ENCODE measurements at regions not wholly inside any gene's neighbourhood (a gene's known extent, or its start where the extent isn't known, plus 50 kb on each side); places are given as distances from the start of the nearest gene placed in this dataset.

DNA sequence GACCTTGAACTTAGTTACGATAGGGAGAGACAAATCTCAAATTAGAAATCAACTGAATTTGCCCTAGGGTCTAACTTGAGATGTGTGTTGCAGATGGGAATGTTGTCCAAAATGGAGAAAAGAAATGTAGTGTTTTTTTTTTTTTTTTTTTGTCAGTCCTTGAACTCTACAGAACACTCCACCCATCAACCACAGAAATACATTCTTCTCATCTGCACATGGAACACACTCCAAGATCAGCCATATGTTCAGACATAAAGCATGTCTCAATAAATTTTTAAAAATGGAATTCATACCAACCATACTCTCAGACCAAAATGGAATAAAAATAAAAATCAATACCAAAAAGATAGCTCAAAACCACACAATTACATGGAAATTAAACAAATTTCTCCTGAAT, 526.5 kb downstream of the FBXO15 start:
- TF ChIP-seq, protein P1, sequence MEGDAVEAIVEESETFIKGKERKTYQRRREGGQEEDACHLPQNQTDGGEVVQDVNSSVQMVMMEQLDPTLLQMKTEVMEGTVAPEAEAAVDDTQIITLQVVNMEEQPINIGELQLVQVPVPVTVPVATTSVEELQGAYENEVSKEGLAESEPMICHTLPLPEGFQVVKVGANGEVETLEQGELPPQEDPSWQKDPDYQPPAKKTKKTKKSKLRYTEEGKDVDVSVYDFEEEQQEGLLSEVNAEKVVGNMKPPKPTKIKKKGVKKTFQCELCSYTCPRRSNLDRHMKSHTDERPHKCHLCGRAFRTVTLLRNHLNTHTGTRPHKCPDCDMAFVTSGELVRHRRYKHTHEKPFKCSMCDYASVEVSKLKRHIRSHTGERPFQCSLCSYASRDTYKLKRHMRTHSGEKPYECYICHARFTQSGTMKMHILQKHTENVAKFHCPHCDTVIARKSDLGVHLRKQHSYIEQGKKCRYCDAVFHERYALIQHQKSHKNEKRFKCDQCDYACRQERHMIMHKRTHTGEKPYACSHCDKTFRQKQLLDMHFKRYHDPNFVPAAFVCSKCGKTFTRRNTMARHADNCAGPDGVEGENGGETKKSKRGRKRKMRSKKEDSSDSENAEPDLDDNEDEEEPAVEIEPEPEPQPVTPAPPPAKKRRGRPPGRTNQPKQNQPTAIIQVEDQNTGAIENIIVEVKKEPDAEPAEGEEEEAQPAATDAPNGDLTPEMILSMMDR (conservative IDR thresholded peaks at IDR 0.05; ENCODE audit: low read length), result no peak
- TF ChIP-seq EZH2phosphoT487 (IDR thresholded peaks at IDR 0.05; ENCODE audit: borderline replicate concordance), result no peak

Measured in Loucy (cell line).